ENCODE measurements at regions not wholly inside any gene's neighbourhood (a gene's known extent, or its start where the extent isn't known, plus 50 kb on each side); places are given as distances from the start of the nearest gene placed in this dataset.

DNA sequence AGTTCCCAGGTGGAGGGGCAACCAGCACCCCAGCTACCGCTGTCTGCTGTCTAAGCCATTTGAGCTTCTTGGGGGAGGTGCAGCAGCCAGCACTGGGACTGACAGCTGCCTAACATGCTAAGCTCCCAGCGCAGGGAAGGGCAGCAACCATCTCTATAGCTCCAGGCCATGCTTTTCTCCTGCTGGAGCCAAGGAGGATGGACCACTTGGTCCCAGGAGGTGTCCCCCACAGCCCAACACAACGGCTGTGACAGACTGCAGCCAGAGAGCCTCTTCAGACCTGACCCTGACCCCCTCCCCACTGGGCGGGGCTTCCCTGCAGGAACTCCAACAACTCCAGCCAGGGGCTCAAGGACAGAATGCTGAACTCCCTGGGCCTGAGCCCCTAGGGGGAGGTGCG lies 370.6 kb upstream of the REG3G start:
- no peak for DNase-seq
- intact Hi-C loops (cut with micrococcal nuclease), result no loop called here
- peaks cover 0 to 9% (median 4%) of the 10 kb centered on the region in 7 donors for H3K9me3 Mint-ChIP-seq
- Histone ChIP-seq H2AFZ (ENCODE audit: insufficient read depth, low read depth, low read length, poor library complexity, severe bottlenecking) (no peak overlapping the region), H3K27ac (ENCODE audit: low read depth in 1 of 2, low read length in 2 of 2) (no peak overlapping the region), H3K4me1 (ENCODE audit: control insufficient read depth in 1 of 2, insufficient read depth in 2 of 2, low read length in 2 of 2) (no peaks in the 10 kb centered on the region), H3K4me3 (replicated peaks in 1 of 3; ENCODE audit: low read depth in 2 of 3, low read length in 3 of 3) (no peak overlapping the region), H3K27me3 (ENCODE audit: control insufficient read depth in 2 of 2, insufficient read depth in 2 of 2, low read length in 2 of 2) (no peaks in the 10 kb centered on the region), H3K36me3 (replicated peaks in 1 of 2; ENCODE audit: control insufficient read depth in 1 of 2, insufficient read depth in 2 of 2, low read length in 2 of 2) (no peaks in the 10 kb centered on the region), H3K79me2 (ENCODE audit: insufficient read depth, low read length) (no peaks in the 10 kb centered on the region), H3K9me3 (replicated peaks in 1 of 2; ENCODE audit: control insufficient read depth in 1 of 2, insufficient read depth in 1 of 2, low read length in 2 of 2) (peaks cover 0 to 9% of the 10 kb centered on the region in 2 donors), H3K9ac (ENCODE audit: insufficient read depth, low read length, poor library complexity, severe bottlenecking) (no peak overlapping the region), H3K4me2 (replicated peaks; ENCODE audit: extremely low read depth, low read length, poor library complexity, severe bottlenecking) (no peak overlapping the region), H4K20me1 (ENCODE audit: insufficient read depth, low read length) (no peaks in the 10 kb centered on the region)
- peaks cover 0 to 2% (median 0%) of the 10 kb centered on the region in 3 donors for H3K27me3 Mint-ChIP-seq (ENCODE audit: low read depth in 3 of 3)
- H3K27ac Mint-ChIP-seq, result no peak overlapping the region
- H3K4me1 Mint-ChIP-seq, result no peaks in the 10 kb centered on the region
- no peak overlapping the region for H3K4me3 Mint-ChIP-seq
- 83% methylated on average over 4 of the region's 5 CpGs for WGBS (ENCODE audit: insufficient coverage)
- TF ChIP-seq, protein P1, sequence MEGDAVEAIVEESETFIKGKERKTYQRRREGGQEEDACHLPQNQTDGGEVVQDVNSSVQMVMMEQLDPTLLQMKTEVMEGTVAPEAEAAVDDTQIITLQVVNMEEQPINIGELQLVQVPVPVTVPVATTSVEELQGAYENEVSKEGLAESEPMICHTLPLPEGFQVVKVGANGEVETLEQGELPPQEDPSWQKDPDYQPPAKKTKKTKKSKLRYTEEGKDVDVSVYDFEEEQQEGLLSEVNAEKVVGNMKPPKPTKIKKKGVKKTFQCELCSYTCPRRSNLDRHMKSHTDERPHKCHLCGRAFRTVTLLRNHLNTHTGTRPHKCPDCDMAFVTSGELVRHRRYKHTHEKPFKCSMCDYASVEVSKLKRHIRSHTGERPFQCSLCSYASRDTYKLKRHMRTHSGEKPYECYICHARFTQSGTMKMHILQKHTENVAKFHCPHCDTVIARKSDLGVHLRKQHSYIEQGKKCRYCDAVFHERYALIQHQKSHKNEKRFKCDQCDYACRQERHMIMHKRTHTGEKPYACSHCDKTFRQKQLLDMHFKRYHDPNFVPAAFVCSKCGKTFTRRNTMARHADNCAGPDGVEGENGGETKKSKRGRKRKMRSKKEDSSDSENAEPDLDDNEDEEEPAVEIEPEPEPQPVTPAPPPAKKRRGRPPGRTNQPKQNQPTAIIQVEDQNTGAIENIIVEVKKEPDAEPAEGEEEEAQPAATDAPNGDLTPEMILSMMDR (IDR thresholded peaks at IDR 0.05), result no peak
- H3K36me3 Mint-ChIP-seq, result no peaks in the 10 kb centered on the region

DNA sequence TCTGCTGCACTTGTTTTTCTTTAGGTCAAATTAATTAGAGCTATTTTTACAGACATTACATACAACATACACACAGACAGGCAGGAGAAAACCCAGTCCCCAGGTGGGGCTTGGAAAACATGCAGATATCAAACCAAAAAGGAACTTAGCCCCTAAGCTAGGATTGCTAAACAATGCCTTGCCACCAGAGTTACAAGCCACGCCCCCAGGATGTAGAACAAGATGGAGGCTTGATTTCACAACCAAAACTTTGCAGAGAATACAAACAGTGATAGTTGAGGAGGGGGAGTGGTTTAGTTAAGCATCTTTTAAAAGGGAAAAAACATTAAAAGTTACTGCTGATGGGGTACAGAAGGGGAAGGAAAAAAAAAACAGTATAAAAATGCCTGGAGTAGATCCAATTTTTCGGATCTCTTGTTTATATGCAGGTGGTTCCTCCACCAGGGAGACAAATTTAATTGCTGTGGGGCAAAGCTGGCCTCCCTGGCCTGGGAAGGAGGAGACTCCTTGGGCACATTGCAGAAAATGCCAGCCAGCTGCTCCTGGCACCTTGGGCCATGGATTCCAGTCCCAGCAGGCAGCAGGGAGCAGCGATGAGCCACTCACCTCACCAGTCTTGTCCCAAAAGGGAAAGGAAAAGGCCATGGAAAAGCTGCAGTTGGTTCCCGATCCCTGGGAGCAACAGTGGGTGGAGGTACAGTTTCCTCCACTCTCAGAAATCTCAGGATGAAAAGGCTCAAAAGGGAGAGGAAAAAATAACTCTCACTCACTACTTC lies 348.4 kb upstream of the REG3G start:
- Mint-ChIP-seq H3K36me3 (no peaks in the 10 kb centered on the region), H3K4me1 (peaks cover 5% of the 10 kb centered on the region)

More for the DNA sequence above, 348.4 kb upstream of the REG3G start:
- DNase-seq, result peak in 1 of 3 donors; percentile 22
- Mint-ChIP-seq H3K9me3 (peaks cover 0 to 5% (median 0%) of the 10 kb centered on the region in 7 donors), H3K27ac (peak overlapping the region in 2 of 7 donors; percentile 8 to 20), H3K4me3 (no peak overlapping the region), H3K27me3 (ENCODE audit: low read depth in 3 of 3) (peaks cover 0 to 3% (median 3%) of the 10 kb centered on the region in 3 donors)
- TF ChIP-seq, protein P1 (IDR thresholded peaks at IDR 0.05), result no peak
- Histone ChIP-seq H2AFZ (ENCODE audit: insufficient read depth, low read depth, low read length, poor library complexity, severe bottlenecking) (peak overlapping the region; percentile 26), H3K27ac (ENCODE audit: low read depth in 1 of 2, low read length in 2 of 2) (no peak overlapping the region), H3K79me2 (ENCODE audit: insufficient read depth, low read length) (no peaks in the 10 kb centered on the region), H3K36me3 (replicated peaks in 1 of 2; ENCODE audit: control insufficient read depth in 1 of 2, insufficient read depth in 2 of 2, low read length in 2 of 2) (no peaks in the 10 kb centered on the region), H3K4me2 (replicated peaks; ENCODE audit: extremely low read depth, low read length, poor library complexity, severe bottlenecking) (no peak overlapping the region), H3K4me1 (ENCODE audit: control insufficient read depth in 1 of 2, insufficient read depth in 2 of 2, low read length in 2 of 2) (peaks cover 8 to 10% of the 10 kb centered on the region in 2 donors), H4K20me1 (ENCODE audit: insufficient read depth, low read length) (no peaks in the 10 kb centered on the region), H3K4me3 (replicated peaks in 1 of 3; ENCODE audit: low read depth in 2 of 3, low read length in 3 of 3) (no peak overlapping the region), H3K9me3 (replicated peaks in 1 of 2; ENCODE audit: control insufficient read depth in 1 of 2, insufficient read depth in 1 of 2, low read length in 2 of 2) (no peaks in the 10 kb centered on the region), H3K27me3 (ENCODE audit: control insufficient read depth in 2 of 2, insufficient read depth in 2 of 2, low read length in 2 of 2) (no peaks in the 10 kb centered on the region), H3K9ac (ENCODE audit: insufficient read depth, low read length, poor library complexity, severe bottlenecking) (no peak overlapping the region)
- 60% methylated on average over 2 of the region's 4 CpGs for WGBS (ENCODE audit: insufficient coverage)
- intact Hi-C loops (cut with micrococcal nuclease), result no loop called here

Measured in CD14-positive monocyte (primary cell).